ENCODE measurements at regions not wholly inside any gene's neighbourhood (a gene's known extent, or its start where the extent isn't known, plus 50 kb on each side); places are given as distances from the start of the nearest gene placed in this dataset.

GRCh38 chr1:30200161-30200560 lies 523.2 kb downstream of the MATN1 start:
- H3K4me1 Mint-ChIP-seq (ENCODE audit: low read depth) = no peaks in the 10 kb centered on the region
- intact Hi-C loops (cut with micrococcal nuclease) = no loop called here
- no peak overlapping the region for H3K27ac Mint-ChIP-seq

GRCh38 chr1:30199563-30199962 lies 523.8 kb downstream of the MATN1 start:
- Mint-ChIP-seq H3K9me3 (no peaks in the 10 kb centered on the region), H3K4me1 (ENCODE audit: low read depth) (no peaks in the 10 kb centered on the region), H3K27me3 (peaks cover 14% of the 10 kb centered on the region), H3K4me3 (no peak overlapping the region), H3K36me3 (ENCODE audit: low read depth) (no peaks in the 10 kb centered on the region), H3K27ac (no peak overlapping the region)
- intact Hi-C loops (cut with micrococcal nuclease) = no loop called here

More at GRCh38 chr1:30200161-30200560, 523.2 kb downstream of the MATN1 start:
- Mint-ChIP-seq H3K4me3 (no peak overlapping the region), H3K9me3 (no peaks in the 10 kb centered on the region), H3K27me3 (peaks cover 14% of the 10 kb centered on the region), H3K36me3 (ENCODE audit: low read depth) (no peaks in the 10 kb centered on the region)

- Mint-ChIP-seq H3K27me3 (peaks cover 14% of the 10 kb centered on the region), H3K4me3 (no peak overlapping the region), H3K9me3 (no peaks in the 10 kb centered on the region), H3K36me3 (ENCODE audit: low read depth) (no peaks in the 10 kb centered on the region), H3K4me1 (ENCODE audit: low read depth) (no peaks in the 10 kb centered on the region), H3K27ac (no peak overlapping the region)
- intact Hi-C loops (cut with micrococcal nuclease) = no loop called here
These were observed 524.5 kb downstream of the MATN1 start for GRCh38 chr1:30198795-30199403.

- no peaks in the 10 kb centered on the region for H3K4me1 Mint-ChIP-seq (ENCODE audit: low read depth)
- no peak overlapping the region for H3K4me3 Mint-ChIP-seq
- no peak overlapping the region for H3K27ac Mint-ChIP-seq
- no peaks in the 10 kb centered on the region for H3K9me3 Mint-ChIP-seq
- intact Hi-C loops (cut with micrococcal nuclease) = no loop called here
- H3K36me3 Mint-ChIP-seq (ENCODE audit: low read depth) = no peaks in the 10 kb centered on the region
- H3K27me3 Mint-ChIP-seq = peaks cover 12% of the 10 kb centered on the region
These were observed 525.0 kb downstream of the MATN1 start for GRCh38 chr1:30198451-30198760.

- intact Hi-C loops (cut with micrococcal nuclease) = no loop called here
- Mint-ChIP-seq H3K27me3 (peaks cover 12% of the 10 kb centered on the region), H3K27ac (no peak overlapping the region), H3K9me3 (no peaks in the 10 kb centered on the region), H3K36me3 (ENCODE audit: low read depth) (no peaks in the 10 kb centered on the region), H3K4me3 (no peak overlapping the region), H3K4me1 (ENCODE audit: low read depth) (no peaks in the 10 kb centered on the region)
These were observed 525.5 kb downstream of the MATN1 start for GRCh38 chr1:30197639-30198450.

GRCh38 chr1:30196872-30197638 lies 526.3 kb downstream of the MATN1 start:
- no peak overlapping the region for H3K4me3 Mint-ChIP-seq
- intact Hi-C loops (cut with micrococcal nuclease) = no loop called here
- no peaks in the 10 kb centered on the region for H3K9me3 Mint-ChIP-seq
- H3K36me3 Mint-ChIP-seq (ENCODE audit: low read depth) = no peaks in the 10 kb centered on the region
- H3K27ac Mint-ChIP-seq = no peak overlapping the region
- H3K27me3 Mint-ChIP-seq = peaks cover 12% of the 10 kb centered on the region
- no peaks in the 10 kb centered on the region for H3K4me1 Mint-ChIP-seq (ENCODE audit: low read depth)

GRCh38 chr1:30196457-30196856 lies 526.9 kb downstream of the MATN1 start:
- intact Hi-C loops (cut with micrococcal nuclease) = no loop called here
- Mint-ChIP-seq H3K27ac (no peak overlapping the region), H3K4me3 (no peak overlapping the region), H3K27me3 (peaks cover 12% of the 10 kb centered on the region), H3K9me3 (no peaks in the 10 kb centered on the region), H3K4me1 (ENCODE audit: low read depth) (no peaks in the 10 kb centered on the region), H3K36me3 (ENCODE audit: low read depth) (no peaks in the 10 kb centered on the region)

- H3K4me3 Mint-ChIP-seq = no peak overlapping the region
- intact Hi-C loops (cut with micrococcal nuclease) = no loop called here
- H3K9me3 Mint-ChIP-seq = no peaks in the 10 kb centered on the region
- no peak overlapping the region for H3K27ac Mint-ChIP-seq
- peaks cover 5% of the 10 kb centered on the region for H3K4me1 Mint-ChIP-seq (ENCODE audit: low read depth)
- H3K36me3 Mint-ChIP-seq (ENCODE audit: low read depth) = no peaks in the 10 kb centered on the region
- peaks cover 12% of the 10 kb centered on the region for H3K27me3 Mint-ChIP-seq
These were observed 527.8 kb downstream of the MATN1 start for GRCh38 chr1:30195424-30196134.

- H3K27me3 Mint-ChIP-seq = peaks cover 12% of the 10 kb centered on the region
- H3K4me3 Mint-ChIP-seq = no peak overlapping the region
These were observed 528.5 kb downstream of the MATN1 start for GRCh38 chr1:30194741-30195423.

GRCh38 chr1:30194046-30194619 lies 529.3 kb downstream of the MATN1 start:
- H3K9me3 Mint-ChIP-seq = no peaks in the 10 kb centered on the region
- peaks cover 5% of the 10 kb centered on the region for H3K4me1 Mint-ChIP-seq (ENCODE audit: low read depth)
- intact Hi-C loops (cut with micrococcal nuclease) = no loop called here
- H3K4me3 Mint-ChIP-seq = no peak overlapping the region
- H3K27me3 Mint-ChIP-seq = peaks cover 12% of the 10 kb centered on the region
- H3K36me3 Mint-ChIP-seq (ENCODE audit: low read depth) = no peaks in the 10 kb centered on the region
- H3K27ac Mint-ChIP-seq = no peak overlapping the region

More at GRCh38 chr1:30194741-30195423, 528.5 kb downstream of the MATN1 start:
- Mint-ChIP-seq H3K27ac (no peak overlapping the region), H3K4me1 (ENCODE audit: low read depth) (peaks cover 5% of the 10 kb centered on the region), H3K36me3 (ENCODE audit: low read depth) (no peaks in the 10 kb centered on the region), H3K9me3 (no peaks in the 10 kb centered on the region)
- intact Hi-C loops (cut with micrococcal nuclease) = no loop called here

GRCh38 chr1:30192969-30193630 lies 530.3 kb downstream of the MATN1 start:
- no peak overlapping the region for H3K27ac Mint-ChIP-seq
- H3K4me1 Mint-ChIP-seq (ENCODE audit: low read depth) = peaks cover 5% of the 10 kb centered on the region
- H3K4me3 Mint-ChIP-seq = no peak overlapping the region
- no peaks in the 10 kb centered on the region for H3K9me3 Mint-ChIP-seq
- peaks cover 12% of the 10 kb centered on the region for H3K27me3 Mint-ChIP-seq
- H3K36me3 Mint-ChIP-seq (ENCODE audit: low read depth) = no peaks in the 10 kb centered on the region
- intact Hi-C loops (cut with micrococcal nuclease) = no loop called here

- intact Hi-C loops (cut with micrococcal nuclease) = no loop called here
These were observed 532.2 kb downstream of the MATN1 start for GRCh38 chr1:30191154-30191702.

More at GRCh38 chr1:30191154-30191702, 532.2 kb downstream of the MATN1 start:
- no peaks in the 10 kb centered on the region for H3K9me3 Mint-ChIP-seq
- H3K27ac Mint-ChIP-seq = no peak overlapping the region
- no peak overlapping the region for H3K4me3 Mint-ChIP-seq
- H3K36me3 Mint-ChIP-seq (ENCODE audit: low read depth) = no peaks in the 10 kb centered on the region
- H3K27me3 Mint-ChIP-seq = peaks cover 4% of the 10 kb centered on the region
- H3K4me1 Mint-ChIP-seq (ENCODE audit: low read depth) = peaks cover 5% of the 10 kb centered on the region

All from dendritic cell treated with granulocyte-macrophage colony-stimulating factor and Interleukin-4, amounts not matched to agents 40 ng/mL and 50 ng/mL, for 4 days (primary cell).